ENCODE measurements at regions not wholly inside any gene's neighbourhood (a gene's known extent, or its start where the extent isn't known, plus 50 kb on each side); places are given as distances from the start of the nearest gene placed in this dataset.
"Not testable (repeated sequence)": the region's sequence is repeated elsewhere in the genome, so short reads cannot be mapped to it uniquely, and the experiment has no call there.

DNA sequence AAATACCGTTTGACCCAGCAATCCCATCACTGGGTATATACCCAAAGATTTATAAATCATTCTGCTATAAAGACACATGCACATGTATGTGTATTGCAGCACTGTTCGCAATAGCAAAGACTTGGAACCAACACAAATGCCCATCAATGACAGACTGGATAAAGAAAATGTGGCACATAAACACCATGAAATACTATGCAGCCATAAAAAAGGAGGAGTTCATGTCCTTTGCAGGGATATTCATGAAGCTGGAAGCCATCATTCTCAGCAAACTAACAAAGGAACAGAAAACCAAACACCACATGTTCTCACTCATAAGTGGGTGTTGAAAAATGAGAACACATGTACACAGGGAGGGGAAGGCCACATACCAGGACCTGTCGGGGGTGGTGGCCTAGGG is 86.5 kb upstream of the FGGY start:
- TF ChIP-seq, protein P1, sequence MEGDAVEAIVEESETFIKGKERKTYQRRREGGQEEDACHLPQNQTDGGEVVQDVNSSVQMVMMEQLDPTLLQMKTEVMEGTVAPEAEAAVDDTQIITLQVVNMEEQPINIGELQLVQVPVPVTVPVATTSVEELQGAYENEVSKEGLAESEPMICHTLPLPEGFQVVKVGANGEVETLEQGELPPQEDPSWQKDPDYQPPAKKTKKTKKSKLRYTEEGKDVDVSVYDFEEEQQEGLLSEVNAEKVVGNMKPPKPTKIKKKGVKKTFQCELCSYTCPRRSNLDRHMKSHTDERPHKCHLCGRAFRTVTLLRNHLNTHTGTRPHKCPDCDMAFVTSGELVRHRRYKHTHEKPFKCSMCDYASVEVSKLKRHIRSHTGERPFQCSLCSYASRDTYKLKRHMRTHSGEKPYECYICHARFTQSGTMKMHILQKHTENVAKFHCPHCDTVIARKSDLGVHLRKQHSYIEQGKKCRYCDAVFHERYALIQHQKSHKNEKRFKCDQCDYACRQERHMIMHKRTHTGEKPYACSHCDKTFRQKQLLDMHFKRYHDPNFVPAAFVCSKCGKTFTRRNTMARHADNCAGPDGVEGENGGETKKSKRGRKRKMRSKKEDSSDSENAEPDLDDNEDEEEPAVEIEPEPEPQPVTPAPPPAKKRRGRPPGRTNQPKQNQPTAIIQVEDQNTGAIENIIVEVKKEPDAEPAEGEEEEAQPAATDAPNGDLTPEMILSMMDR (IDR thresholded peaks at IDR 0.05): not testable (repeated sequence)
- not testable (repeated sequence) for TF ChIP-seq POLR2A (IDR thresholded peaks at IDR 0.05)
